Astrocyte (in vitro differentiated cells and primary cell): ENCODE measurements at regions not wholly inside any gene's neighbourhood (a gene's known extent, or its start where the extent isn't known, plus 50 kb on each side); places are given as distances from the start of the nearest gene placed in this dataset.

Source experiments
- CTCF ChIP-seq: IDR thresholded peaks from 2 replicates; pipeline ENCODE4 v1.5.1; 2011; ENCODE audit warnings: low read depth, mild to moderate bottlenecking, inconsistent platforms, low read length, moderate library complexity; ENCODE audit not compliant: insufficient read depth
- EZH2 ChIP-seq: IDR thresholded peaks from 2 replicates; pipeline ENCODE4 v1.6.1; 2012; ENCODE audit warnings: mild to moderate bottlenecking, low read length, inconsistent platforms; ENCODE audit not compliant: insufficient read depth

- TF ChIP-seq EZH2 = no peak
- no peak for TF ChIP-seq CTCF
Measured at GRCh38 chr2:21333684-21334083, 209.9 kb downstream of the TDRD15 start.
